T-cell (primary cell): ENCODE measurements at regions not wholly inside any gene's neighbourhood (a gene's known extent, or its start where the extent isn't known, plus 50 kb on each side); places are given as distances from the start of the nearest gene placed in this dataset.

Experiments used
- ATAC-seq, 4 experiments: fragments of 200-7000 bp in 3 of 4; fragments of 150-1000 bp in 1 of 4; cut with Tn5 transposase; replicated peaks in 1 of 4; 1 replicate in 3 of 4; 2 replicates in 1 of 4; pipeline ENCODE4 v1.10.0; 2021; ENCODE audit warnings: moderate library complexity in 3 of 4, mild to moderate bottlenecking in 2 of 4, moderate number of reproducible peaks in 1 of 4
- CTCF ChIA-PET, 2 donors: fragments of 300-600 bp; sonication (Branson Sonifier 250); formaldehyde crosslinking; loops; one replicate each; lab custom pipeline; 2022; ENCODE audit warnings: antibody characterized with exemption in 2 of 2; lab: Charles Lee
- POLR2A ChIA-PET, 2 donors: fragments of 300-600 bp; sonication (Branson Sonifier 250); formaldehyde crosslinking; loops; one replicate each; lab custom pipeline; 2022; ENCODE audit warnings: antibody characterized with exemption in 2 of 2; lab: Charles Lee
- DNase-seq, 35 experiments: peaks; one replicate each; pipeline versions ENCODE4 v3.0.0 to v3.0.0-alpha.2; 2013 to 2023
- H3K27ac ChIP-seq: one replicate; pipeline ENCODE4 v1.5.1; 2013; ENCODE audit warnings: low read length
- H3K27me3 ChIP-seq, 2 experiments: replicated peaks in 1 of 2; 1 replicate in 1 of 2; 2 replicates in 1 of 2; pipeline versions ENCODE4 v1.6.1 to v1.7.0; 2013; ENCODE audit warnings: low read length in 1 of 2, mixed read lengths in 1 of 2; ENCODE audit not compliant: control insufficient read depth in 2 of 2, insufficient read depth in 2 of 2; ENCODE audit errors: extremely low read depth in 1 of 2
- H3K36me3 ChIP-seq, 2 donors: 1 replicate in 1 of 2; 2 replicates in 1 of 2; pipeline versions ENCODE4 v1.6.1 to v1.7.0; 2013; ENCODE audit warnings: low read length in 1 of 2; ENCODE audit not compliant: control insufficient read depth in 2 of 2, insufficient read depth in 1 of 2; ENCODE audit errors: extremely low read depth in 1 of 2
- H3K4me1 ChIP-seq, 2 experiments: 1 replicate in 1 of 2; 2 replicates in 1 of 2; pipeline versions ENCODE4 v1.6.1 to v1.7.0; 2013; ENCODE audit warnings: low read length in 2 of 2, mixed read lengths in 1 of 2; ENCODE audit not compliant: insufficient read depth in 2 of 2, control insufficient read depth in 1 of 2; ENCODE audit errors: extremely low read depth in 1 of 2
- H3K4me3 ChIP-seq, 2 donors: 1 replicate in 1 of 2; 2 replicates in 1 of 2; pipeline versions ENCODE4 v1.5.1 to v1.7.0; 2013; ENCODE audit warnings: mild to moderate bottlenecking in 2 of 2, low read length in 1 of 2, moderate library complexity in 1 of 2; ENCODE audit not compliant: control insufficient read depth in 1 of 2; ENCODE audit errors: extremely low read depth in 1 of 2
- H3K9me3 ChIP-seq: 2 replicates; pipeline ENCODE4 v1.7.0; 2013
- H3K27ac Mint-ChIP-seq, 2 donors: one replicate each; pipeline ENCODE4 v1.8.0; 2020 to 2021; ENCODE audit warnings: mild to moderate bottlenecking in 2 of 2, mixed read lengths in 2 of 2
- H3K27me3 Mint-ChIP-seq, 2 donors: one replicate each; pipeline ENCODE4 v1.8.0; 2021 to 2022; ENCODE audit warnings: mixed read lengths in 2 of 2
- H3K36me3 Mint-ChIP-seq: one replicate; pipeline ENCODE4 v1.8.0; 2021; ENCODE audit warnings: mixed read lengths
- H3K4me1 Mint-ChIP-seq, 3 donors: one replicate each; pipeline ENCODE4 v1.8.0; 2020 to 2022; ENCODE audit warnings: mixed read lengths in 3 of 3, mild to moderate bottlenecking in 1 of 3
- H3K4me3 Mint-ChIP-seq, 3 donors: one replicate each; pipeline ENCODE4 v1.8.0; 2020 to 2022; ENCODE audit warnings: mild to moderate bottlenecking in 3 of 3, mixed read lengths in 3 of 3, moderate library complexity in 3 of 3
- H3K9me3 Mint-ChIP-seq, 3 donors: one replicate each; pipeline ENCODE4 v1.8.0; 2020 to 2022; ENCODE audit warnings: mixed read lengths in 3 of 3
- WGBS: methylation state at CpG from one replicate; pipeline ENCODE4 v1.1.5; 2013; ENCODE audit warnings: missing lambda C conversion rate; ENCODE audit not compliant: insufficient coverage; 5-methylcytosine and 5-hydroxymethylcytosine counted together

DNA sequence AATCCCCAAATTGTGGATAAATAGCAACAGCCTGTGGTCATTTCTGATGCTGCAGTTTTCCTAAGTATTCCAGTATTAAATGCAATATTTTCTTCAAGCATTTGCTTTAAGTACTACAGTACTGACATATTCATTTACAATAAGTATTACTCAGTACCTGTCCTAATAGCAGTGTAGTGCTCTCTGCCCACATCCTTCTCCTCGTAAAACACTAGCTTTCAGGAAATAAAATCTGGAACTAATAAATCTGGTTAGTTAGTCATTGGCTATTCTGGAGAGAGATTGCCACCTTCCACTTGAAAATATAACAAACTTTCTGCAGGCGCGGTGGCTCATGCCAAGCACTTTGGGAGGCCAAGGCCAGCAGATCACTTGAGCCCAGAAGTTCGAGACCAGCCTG, 441.5 kb downstream of the PRKD1 start:
- H3K4me3 ChIP-seq: no peak overlapping the region
- H3K27ac Mint-ChIP-seq: no peak overlapping the region
- H3K9me3 Mint-ChIP-seq: peaks cover 10% of the 10 kb centered on the region in 3 donors
- H3K36me3 ChIP-seq: no peaks in the 10 kb centered on the region
- no peak overlapping the region for H3K4me3 Mint-ChIP-seq
- H3K9me3 ChIP-seq: no peaks in the 10 kb centered on the region
- no peaks in the 10 kb centered on the region for H3K27me3 ChIP-seq
- H3K27ac ChIP-seq: no peak overlapping the region
- ATAC-seq (no peak), DNase-seq (no peak)
- H3K27me3 Mint-ChIP-seq: no peaks in the 10 kb centered on the region
- WGBS: 57% methylated on average over 1 of the region's 4 CpGs
- CTCF ChIA-PET: no interaction called here
- no peaks in the 10 kb centered on the region for H3K4me1 Mint-ChIP-seq
- POLR2A ChIA-PET: no interaction called here
- H3K4me1 ChIP-seq: no peaks in the 10 kb centered on the region
- H3K36me3 Mint-ChIP-seq: no peaks in the 10 kb centered on the region

DNA sequence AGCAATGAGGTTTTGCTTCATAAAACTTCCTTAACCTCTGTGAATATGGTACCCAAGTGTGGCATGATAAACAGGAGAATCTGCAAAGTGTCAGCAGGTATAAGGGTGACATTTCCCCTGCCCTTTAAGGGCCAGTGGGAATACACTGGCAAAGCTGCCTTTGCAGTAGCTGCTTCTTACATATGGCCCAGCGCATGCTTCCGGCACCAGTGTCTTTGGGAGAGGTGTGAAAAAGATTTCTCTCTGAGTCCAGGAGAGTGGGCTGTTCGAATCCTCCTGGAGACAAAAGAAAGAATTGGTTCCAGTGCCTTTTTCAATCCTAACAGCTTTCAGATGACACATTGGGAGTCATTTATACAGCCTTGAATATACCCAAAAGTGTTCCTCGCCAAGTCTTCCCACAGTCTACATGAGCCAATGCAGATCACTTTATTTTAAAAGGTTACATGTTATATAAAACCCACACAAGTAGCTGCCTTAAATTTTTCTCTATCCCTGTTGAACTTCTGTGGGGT, 437.7 kb downstream of the PRKD1 start:
- Histone ChIP-seq H3K27me3 (no peaks in the 10 kb centered on the region), H3K4me3 (no peak overlapping the region), H3K4me1 (no peaks in the 10 kb centered on the region), H3K36me3 (no peaks in the 10 kb centered on the region), H3K27ac (no peak overlapping the region), H3K9me3 (no peaks in the 10 kb centered on the region)
- POLR2A ChIA-PET: no interaction called here
- no peak for ATAC-seq
- no peak for DNase-seq
- WGBS: 100% methylated on average over 2 of the region's 4 CpGs
- no peak overlapping the region for H3K27ac Mint-ChIP-seq
- no peak overlapping the region for H3K4me3 Mint-ChIP-seq
- H3K9me3 Mint-ChIP-seq: peaks cover 8 to 12% (median 9%) of the 10 kb centered on the region in 3 donors
- H3K4me1 Mint-ChIP-seq: no peaks in the 10 kb centered on the region
- CTCF ChIA-PET: no interaction called here
- no peaks in the 10 kb centered on the region for H3K36me3 Mint-ChIP-seq
- H3K27me3 Mint-ChIP-seq: no peaks in the 10 kb centered on the region

DNA sequence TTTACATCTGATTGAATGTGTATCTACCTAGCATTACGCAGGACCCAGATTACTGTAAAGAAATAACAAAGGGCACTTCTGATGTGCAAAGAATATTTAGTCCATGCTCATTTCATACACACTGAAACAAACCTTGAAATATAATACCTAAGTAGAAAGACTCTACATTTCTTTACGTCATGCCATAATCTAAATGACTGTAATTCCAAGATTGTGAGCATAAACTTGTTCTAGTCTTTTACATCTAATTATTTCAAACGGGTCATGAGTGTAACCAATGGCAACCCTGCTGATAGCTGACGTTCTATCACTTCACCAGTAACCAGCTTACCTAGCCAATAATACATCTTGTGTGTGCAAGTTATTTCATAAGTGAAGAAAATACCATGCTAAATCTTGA, 433.8 kb downstream of the PRKD1 start:
- CTCF ChIA-PET: no interaction called here
- H3K27ac Mint-ChIP-seq: no peak overlapping the region
- H3K9me3 Mint-ChIP-seq: peaks cover 3 to 15% (median 9%) of the 10 kb centered on the region in 3 donors

DNA sequence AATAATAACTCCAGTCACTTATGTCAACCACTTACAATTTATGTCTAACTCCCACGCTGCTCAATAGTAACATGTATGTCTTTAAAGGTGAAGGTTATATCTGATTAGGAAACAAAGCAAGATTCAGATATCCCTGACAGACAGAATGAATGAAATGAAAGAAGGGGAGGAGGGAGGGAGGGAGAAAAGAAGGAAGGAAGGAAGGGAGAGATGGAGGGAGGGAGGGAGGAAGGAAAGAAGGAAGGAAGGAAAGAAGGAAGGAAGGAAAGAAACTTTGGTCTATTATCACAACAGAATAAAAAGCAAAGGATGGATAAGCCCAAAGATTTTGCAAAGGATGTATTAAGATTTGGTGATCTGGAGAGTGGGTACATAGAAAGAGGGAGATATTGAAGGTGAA, 433.3 kb downstream of the PRKD1 start:
- H3K27ac ChIP-seq: no peak overlapping the region
- H3K9me3 Mint-ChIP-seq: peaks cover 3 to 15% (median 9%) of the 10 kb centered on the region in 3 donors
- H3K9me3 ChIP-seq: no peaks in the 10 kb centered on the region
- no peak overlapping the region for H3K4me3 Mint-ChIP-seq
- no peaks in the 10 kb centered on the region for H3K27me3 ChIP-seq
- H3K4me3 ChIP-seq: no peak overlapping the region
- ChIA-PET CTCF (no interaction called here), POLR2A (no interaction called here)
- no peak for ATAC-seq
- no peaks in the 10 kb centered on the region for H3K36me3 Mint-ChIP-seq
- no peaks in the 10 kb centered on the region for H3K4me1 Mint-ChIP-seq
- H3K27ac Mint-ChIP-seq: no peak overlapping the region
- H3K27me3 Mint-ChIP-seq: no peaks in the 10 kb centered on the region
- H3K4me1 ChIP-seq: no peaks in the 10 kb centered on the region
- no peaks in the 10 kb centered on the region for H3K36me3 ChIP-seq
- DNase-seq: no peak
- no CpG with 5 or more reads among the region's 1 CpG for WGBS

More for the DNA sequence above, 433.8 kb downstream of the PRKD1 start:
- H3K4me3 ChIP-seq: no peak overlapping the region
- no peaks in the 10 kb centered on the region for H3K4me1 ChIP-seq
- no peak for ATAC-seq
- no peaks in the 10 kb centered on the region for H3K27me3 ChIP-seq
- no peak for DNase-seq
- H3K9me3 ChIP-seq: no peaks in the 10 kb centered on the region
- POLR2A ChIA-PET: no interaction called here
- H3K4me3 Mint-ChIP-seq: no peak overlapping the region
- WGBS: 83% methylated on average over 1 of the region's 4 CpGs
- no peak overlapping the region for H3K27ac ChIP-seq
- H3K27me3 Mint-ChIP-seq: no peaks in the 10 kb centered on the region
- H3K4me1 Mint-ChIP-seq: no peaks in the 10 kb centered on the region
- H3K36me3 ChIP-seq: no peaks in the 10 kb centered on the region
- H3K36me3 Mint-ChIP-seq: no peaks in the 10 kb centered on the region

DNA sequence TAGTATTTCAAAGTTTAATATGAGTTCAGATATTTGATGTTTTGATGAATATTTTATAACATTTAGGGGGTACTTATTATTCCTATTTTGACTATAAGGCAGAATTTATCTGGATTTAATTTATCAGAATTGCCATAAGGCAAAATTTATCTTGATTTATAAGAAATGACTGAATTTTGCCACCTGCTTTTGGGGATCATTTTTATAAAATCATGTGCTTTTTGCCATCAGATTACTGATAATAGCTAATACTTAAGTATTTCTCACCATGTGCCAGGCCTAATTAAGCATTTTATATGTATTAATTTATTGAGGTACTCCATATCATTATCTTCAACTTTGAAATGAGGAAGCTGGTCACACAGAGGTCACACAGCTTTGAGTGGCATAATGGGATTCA, 423.7 kb downstream of the PRKD1 start:
- H3K4me1 Mint-ChIP-seq: no peaks in the 10 kb centered on the region
- Histone ChIP-seq H3K4me3 (no peak overlapping the region), H3K4me1 (no peaks in the 10 kb centered on the region), H3K27ac (no peak overlapping the region), H3K27me3 (no peaks in the 10 kb centered on the region), H3K9me3 (no peaks in the 10 kb centered on the region), H3K36me3 (no peaks in the 10 kb centered on the region)
- no peak overlapping the region for H3K4me3 Mint-ChIP-seq
- H3K27me3 Mint-ChIP-seq: no peaks in the 10 kb centered on the region
- peaks cover 9 to 16% (median 11%) of the 10 kb centered on the region in 3 donors for H3K9me3 Mint-ChIP-seq
- H3K27ac Mint-ChIP-seq: no peak overlapping the region
- ChIA-PET POLR2A (no interaction called here), CTCF (no interaction called here)
- DNase-seq (no peak), ATAC-seq (no peak)
- H3K36me3 Mint-ChIP-seq: no peaks in the 10 kb centered on the region

DNA sequence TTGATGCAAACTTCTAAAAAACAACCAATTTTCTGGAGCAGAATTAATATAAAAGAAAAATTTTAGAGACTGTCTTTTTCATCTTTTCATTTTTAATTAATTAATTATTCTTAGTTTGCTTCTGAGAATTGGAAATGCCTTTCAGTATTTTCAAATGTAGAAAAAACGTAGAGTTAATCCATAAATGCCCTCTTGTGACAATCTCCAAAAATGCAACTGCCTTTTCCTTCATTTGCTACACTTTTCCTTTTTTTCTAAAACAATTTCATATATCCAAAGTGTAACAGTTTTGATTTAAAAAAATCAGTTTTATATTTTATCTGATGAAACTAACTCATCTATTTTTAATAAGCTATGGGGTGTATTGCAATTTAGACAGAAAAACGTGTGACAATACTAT, 409.3 kb downstream of the PRKD1 start:
- Histone ChIP-seq H3K4me1 (no peaks in the 10 kb centered on the region), H3K27me3 (no peaks in the 10 kb centered on the region), H3K27ac (no peak overlapping the region), H3K36me3 (no peaks in the 10 kb centered on the region), H3K9me3 (no peaks in the 10 kb centered on the region), H3K4me3 (no peak overlapping the region)
- Mint-ChIP-seq H3K27ac (no peak overlapping the region), H3K4me1 (no peaks in the 10 kb centered on the region), H3K36me3 (no peaks in the 10 kb centered on the region), H3K4me3 (no peak overlapping the region), H3K27me3 (no peaks in the 10 kb centered on the region), H3K9me3 (peaks cover 14 to 22% (median 17%) of the 10 kb centered on the region in 3 donors)
- ChIA-PET CTCF (no interaction called here), POLR2A (no interaction called here)
- no peak for DNase-seq
- no CpG with 5 or more reads among the region's 2 CpGs for WGBS
- no peak for ATAC-seq

DNA sequence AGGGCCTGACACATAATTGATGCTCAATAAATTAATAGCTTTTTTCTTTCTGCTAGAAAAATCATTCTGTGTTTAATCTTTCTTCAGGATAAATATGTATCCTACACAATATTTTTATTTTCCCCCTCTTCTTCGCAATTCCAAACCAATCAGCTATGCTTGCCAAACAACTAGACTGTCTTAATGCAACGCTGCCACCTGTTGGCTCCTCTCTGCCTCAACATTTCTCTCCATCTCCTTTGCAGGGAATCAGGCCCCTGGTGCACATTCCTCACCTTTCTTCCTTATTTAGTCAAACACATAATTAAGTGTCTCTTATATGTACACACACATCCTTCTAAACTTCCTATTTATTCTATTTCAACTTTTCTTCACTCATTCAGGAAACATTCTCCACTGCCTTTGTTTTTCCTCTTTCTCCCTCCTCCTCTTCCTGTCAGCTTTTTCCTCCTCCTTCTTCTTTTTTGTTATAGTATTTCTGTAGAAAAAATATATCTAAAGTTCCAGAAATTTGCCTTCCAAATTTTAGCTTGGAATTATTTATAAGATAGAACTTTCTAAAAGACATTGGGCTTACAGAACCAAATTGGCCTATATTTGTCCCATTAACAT, 406.0 kb downstream of the PRKD1 start:
- whole genome bisulfite sequencing: 63% methylated on average over 2 of the region's 2 CpGs
- Histone ChIP-seq H3K36me3 (no peaks in the 10 kb centered on the region), H3K4me1 (no peaks in the 10 kb centered on the region), H3K27ac (no peak overlapping the region), H3K9me3 (no peaks in the 10 kb centered on the region), H3K4me3 (no peak overlapping the region), H3K27me3 (no peaks in the 10 kb centered on the region)
- ChIA-PET CTCF (interaction anchor here in 1 of 2 donors (0.6 kb wide), 1 partner anchor 88 kb away, joined by 4 read pairs; no protein-coding TSS in a partner anchor), POLR2A (no interaction called here)
- Mint-ChIP-seq H3K4me1 (no peaks in the 10 kb centered on the region), H3K36me3 (no peaks in the 10 kb centered on the region), H3K9me3 (peaks cover 9 to 17% (median 13%) of the 10 kb centered on the region in 3 donors), H3K4me3 (no peak overlapping the region), H3K27me3 (no peaks in the 10 kb centered on the region), H3K27ac (no peak overlapping the region)
- ATAC-seq: no peak
- DNase-seq: no peak
